ENCODE measurements at regions not wholly inside any gene's neighbourhood (a gene's known extent, or its start where the extent isn't known, plus 50 kb on each side); places are given as distances from the start of the nearest gene placed in this dataset.

GRCh38 chr1:55938376-55938850 lies 641.0 kb downstream of the PLPP3 start:
- no peak for TF ChIP-seq CTCF (IDR thresholded peaks at IDR 0.05)
- TF ChIP-seq POLR2A (IDR thresholded peaks at IDR 0.05), result no peak

All from tibial nerve (tissue), 3 donors.